ENCODE measurements at regions not wholly inside any gene's neighbourhood (a gene's known extent, or its start where the extent isn't known, plus 50 kb on each side); places are given as distances from the start of the nearest gene placed in this dataset.

DNA sequence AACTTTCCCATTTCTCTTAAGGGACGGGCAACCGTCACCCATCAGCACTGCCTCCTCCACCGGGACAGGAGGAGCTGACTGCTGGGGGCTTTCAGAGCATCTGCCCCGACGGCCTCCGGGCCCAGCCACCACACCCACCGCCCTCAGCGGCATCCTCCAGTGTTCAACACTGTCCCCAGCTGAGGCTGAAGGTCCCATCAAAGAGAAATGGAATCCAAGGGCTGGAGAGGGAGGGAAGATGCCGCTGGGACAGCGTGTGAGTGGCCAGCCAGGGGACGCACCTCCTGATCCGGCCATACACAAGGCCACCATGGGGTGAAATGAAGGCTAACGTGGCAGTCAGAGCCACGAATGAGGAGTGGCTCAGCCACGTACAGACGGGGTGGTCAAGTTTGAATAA is 153.6 kb upstream of the PPP2R2D start:
- TF ChIP-seq, protein P1, sequence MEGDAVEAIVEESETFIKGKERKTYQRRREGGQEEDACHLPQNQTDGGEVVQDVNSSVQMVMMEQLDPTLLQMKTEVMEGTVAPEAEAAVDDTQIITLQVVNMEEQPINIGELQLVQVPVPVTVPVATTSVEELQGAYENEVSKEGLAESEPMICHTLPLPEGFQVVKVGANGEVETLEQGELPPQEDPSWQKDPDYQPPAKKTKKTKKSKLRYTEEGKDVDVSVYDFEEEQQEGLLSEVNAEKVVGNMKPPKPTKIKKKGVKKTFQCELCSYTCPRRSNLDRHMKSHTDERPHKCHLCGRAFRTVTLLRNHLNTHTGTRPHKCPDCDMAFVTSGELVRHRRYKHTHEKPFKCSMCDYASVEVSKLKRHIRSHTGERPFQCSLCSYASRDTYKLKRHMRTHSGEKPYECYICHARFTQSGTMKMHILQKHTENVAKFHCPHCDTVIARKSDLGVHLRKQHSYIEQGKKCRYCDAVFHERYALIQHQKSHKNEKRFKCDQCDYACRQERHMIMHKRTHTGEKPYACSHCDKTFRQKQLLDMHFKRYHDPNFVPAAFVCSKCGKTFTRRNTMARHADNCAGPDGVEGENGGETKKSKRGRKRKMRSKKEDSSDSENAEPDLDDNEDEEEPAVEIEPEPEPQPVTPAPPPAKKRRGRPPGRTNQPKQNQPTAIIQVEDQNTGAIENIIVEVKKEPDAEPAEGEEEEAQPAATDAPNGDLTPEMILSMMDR (IDR thresholded peaks at IDR 0.05): no peak
- TF ChIP-seq POLR2A (IDR thresholded peaks at IDR 0.05): no peak
